Peyer's patch (tissue), 4 donors: ENCODE measurements at regions not wholly inside any gene's neighbourhood (a gene's known extent, or its start where the extent isn't known, plus 50 kb on each side); places are given as distances from the start of the nearest gene placed in this dataset.

Experiments used
- DNase-seq, 3 donors: peaks; one replicate each; pipeline ENCODE4 v3.0.0-alpha.2; 2017 to 2019
- H3K27ac ChIP-seq, 4 donors: fragments of 200-600 bp; sonication (generic); one replicate each; pipeline ENCODE4 v1.5.1; 2016 to 2019
- H3K27me3 ChIP-seq, 2 donors: fragments of 200-600 bp; sonication (generic); one replicate each; pipeline ENCODE4 v1.5.1; 2019
- H3K36me3 ChIP-seq, 3 donors: fragments of 200-600 bp; sonication (generic); one replicate each; pipeline ENCODE4 v1.5.1; 2016 to 2019
- H3K4me1 ChIP-seq, 4 donors: fragments of 200-600 bp; sonication (generic); one replicate each; pipeline ENCODE4 v1.5.1; 2016 to 2019
- H3K4me3 ChIP-seq, 4 donors: fragments of 200-600 bp; sonication (generic); 1 replicate in 3 of 4; 2 replicates in 1 of 4; pipeline ENCODE4 v1.5.1; 2016 to 2019; ENCODE audit warnings: mild to moderate bottlenecking in 1 of 4
- H3K9me3 ChIP-seq, 4 donors: fragments of 200-600 bp; sonication (generic); one replicate each; pipeline ENCODE4 v1.5.1; 2016 to 2019; ENCODE audit warnings: mild to moderate bottlenecking in 1 of 4
- POLR2A ChIP-seq, 2 donors: fragments of 450-650 bp; IDR thresholded peaks; one replicate each; pipeline ENCODE4 v1.5.1; 2017; ENCODE audit warnings: antibody characterized with exemption in 2 of 2, mild to moderate bottlenecking in 2 of 2, moderate library complexity in 2 of 2
- TF ChIP-seq, protein P1 (sequence below), 6 experiments: fragments of 450-650 bp in 4 of 6; fragments of 200-600 bp in 2 of 6; sonication (generic) in 1 of 6; IDR thresholded peaks; one replicate each; pipeline ENCODE4 v1.5.1; 2017 to 2019; ENCODE audit warnings: antibody characterized with exemption in 6 of 6, mild to moderate bottlenecking in 3 of 6, moderate library complexity in 1 of 6

DNA sequence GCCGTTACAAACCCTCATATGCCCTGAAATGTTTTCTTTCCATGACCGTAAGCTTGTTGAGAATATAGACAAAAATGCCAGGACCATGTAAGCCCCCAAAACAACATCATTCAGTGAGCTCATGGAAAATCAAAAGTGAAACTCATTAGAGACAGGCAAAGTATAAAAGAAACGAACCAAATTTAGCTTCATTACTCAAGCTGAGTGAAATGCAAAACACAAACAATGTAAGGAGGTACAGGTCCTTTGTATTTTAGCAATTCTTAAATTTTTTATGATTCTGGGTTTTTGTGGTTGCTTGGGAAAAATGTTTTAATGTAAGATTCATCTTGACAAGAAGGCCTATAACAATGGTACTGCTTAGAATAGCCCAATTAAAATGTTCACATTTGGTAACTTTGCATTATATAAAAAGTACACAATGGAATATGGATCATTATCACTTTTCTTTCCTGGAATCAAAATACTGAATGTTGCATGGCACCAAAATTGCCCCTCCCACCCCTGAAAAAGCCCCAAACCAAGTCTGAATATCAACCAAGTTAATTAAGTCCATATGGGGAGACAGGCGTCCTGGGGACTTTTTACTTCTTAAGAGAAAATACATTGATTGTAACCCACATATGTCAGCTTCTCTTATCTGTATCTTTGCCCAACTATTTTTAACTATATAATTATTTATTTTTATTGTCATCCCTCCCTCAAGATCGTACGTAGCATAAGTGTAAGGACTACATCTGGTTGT, 247.7 kb upstream of the CDIN1 start:
- no peak for DNase-seq
- Histone ChIP-seq H3K4me3 (no peak overlapping the region), H3K9me3 (no peaks in the 10 kb centered on the region), H3K27me3 (no peaks in the 10 kb centered on the region), H3K27ac (no peak overlapping the region), H3K36me3 (no peaks in the 10 kb centered on the region), H3K4me1 (no peaks in the 10 kb centered on the region)
- TF ChIP-seq, protein P1, sequence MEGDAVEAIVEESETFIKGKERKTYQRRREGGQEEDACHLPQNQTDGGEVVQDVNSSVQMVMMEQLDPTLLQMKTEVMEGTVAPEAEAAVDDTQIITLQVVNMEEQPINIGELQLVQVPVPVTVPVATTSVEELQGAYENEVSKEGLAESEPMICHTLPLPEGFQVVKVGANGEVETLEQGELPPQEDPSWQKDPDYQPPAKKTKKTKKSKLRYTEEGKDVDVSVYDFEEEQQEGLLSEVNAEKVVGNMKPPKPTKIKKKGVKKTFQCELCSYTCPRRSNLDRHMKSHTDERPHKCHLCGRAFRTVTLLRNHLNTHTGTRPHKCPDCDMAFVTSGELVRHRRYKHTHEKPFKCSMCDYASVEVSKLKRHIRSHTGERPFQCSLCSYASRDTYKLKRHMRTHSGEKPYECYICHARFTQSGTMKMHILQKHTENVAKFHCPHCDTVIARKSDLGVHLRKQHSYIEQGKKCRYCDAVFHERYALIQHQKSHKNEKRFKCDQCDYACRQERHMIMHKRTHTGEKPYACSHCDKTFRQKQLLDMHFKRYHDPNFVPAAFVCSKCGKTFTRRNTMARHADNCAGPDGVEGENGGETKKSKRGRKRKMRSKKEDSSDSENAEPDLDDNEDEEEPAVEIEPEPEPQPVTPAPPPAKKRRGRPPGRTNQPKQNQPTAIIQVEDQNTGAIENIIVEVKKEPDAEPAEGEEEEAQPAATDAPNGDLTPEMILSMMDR (IDR thresholded peaks at IDR 0.05), result no peak
- no peak for TF ChIP-seq POLR2A (IDR thresholded peaks at IDR 0.05)

DNA sequence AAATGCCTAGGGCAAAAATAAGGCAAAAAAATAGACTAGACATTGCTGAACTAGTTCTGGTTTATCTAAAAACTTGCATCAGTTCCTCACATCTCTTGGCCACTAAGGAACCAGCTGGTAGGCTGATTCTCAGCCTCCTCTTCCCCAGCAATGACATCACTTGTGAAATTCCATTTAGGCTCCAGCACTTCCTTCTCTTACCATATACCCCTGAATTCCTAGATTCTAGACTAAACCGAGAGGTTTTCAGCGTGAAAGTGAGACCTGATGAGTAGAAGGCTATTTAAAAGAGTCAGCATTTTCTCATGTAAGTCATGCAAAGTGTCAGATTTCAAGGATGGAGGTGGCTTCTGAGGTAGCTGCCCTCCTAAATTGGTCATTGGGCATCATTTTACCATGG, 247.1 kb upstream of the CDIN1 start:
- H3K36me3 ChIP-seq, result no peaks in the 10 kb centered on the region
- H3K27ac ChIP-seq, result no peak overlapping the region
- TF ChIP-seq POLR2A (IDR thresholded peaks at IDR 0.05), result no peak
- TF ChIP-seq, protein P1 (IDR thresholded peaks at IDR 0.05), result no peak
- H3K4me1 ChIP-seq, result no peaks in the 10 kb centered on the region
- no peaks in the 10 kb centered on the region for H3K9me3 ChIP-seq
- DNase-seq, result no peak
- no peak overlapping the region for H3K4me3 ChIP-seq
- no peaks in the 10 kb centered on the region for H3K27me3 ChIP-seq

DNA sequence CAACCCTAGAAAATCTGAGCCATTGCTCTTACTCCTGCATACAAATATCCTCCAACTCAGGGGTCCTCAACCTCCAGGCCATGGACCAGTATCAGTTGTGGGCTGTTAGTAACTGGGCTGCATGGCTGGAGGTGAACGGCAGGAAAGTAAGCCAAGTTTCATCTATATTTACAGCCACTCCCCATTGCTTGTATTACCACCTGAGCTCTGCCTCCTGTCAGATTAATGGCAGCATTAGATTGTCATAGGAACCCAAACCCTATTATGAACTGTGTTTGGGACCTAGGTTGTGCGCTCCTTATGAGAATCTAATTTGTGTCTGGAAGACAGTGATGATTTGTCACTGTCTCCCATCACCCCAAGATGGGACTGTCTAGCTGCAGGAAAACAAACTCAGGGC, 246.5 kb upstream of the CDIN1 start:
- no peaks in the 10 kb centered on the region for H3K27me3 ChIP-seq
- H3K9me3 ChIP-seq, result no peaks in the 10 kb centered on the region
- TF ChIP-seq, protein P1 (IDR thresholded peaks at IDR 0.05), result no peak
- no peak for TF ChIP-seq POLR2A (IDR thresholded peaks at IDR 0.05)
- DNase-seq, result no peak
- no peaks in the 10 kb centered on the region for H3K36me3 ChIP-seq
- H3K4me3 ChIP-seq, result no peak overlapping the region
- H3K27ac ChIP-seq, result no peak overlapping the region
- no peaks in the 10 kb centered on the region for H3K4me1 ChIP-seq

DNA sequence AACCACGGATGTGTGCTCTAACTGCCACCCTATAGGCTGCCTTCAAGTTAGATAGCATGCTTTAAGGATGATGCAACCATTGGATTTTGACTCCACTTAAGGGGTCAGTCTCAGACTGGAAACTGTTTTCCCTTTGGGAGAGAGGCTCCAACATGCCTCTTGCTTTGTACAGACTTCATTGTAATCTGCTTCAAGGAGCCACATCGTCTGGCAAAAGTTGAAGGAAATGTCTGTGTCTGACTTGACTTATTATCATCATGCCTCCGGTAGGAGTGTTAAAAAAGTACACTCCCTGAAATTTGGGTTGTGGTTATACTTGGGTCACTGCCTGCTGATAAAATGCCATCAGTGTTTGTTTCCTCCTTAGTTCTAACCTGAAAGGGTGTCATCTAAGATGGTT, 245.4 kb upstream of the CDIN1 start:
- no peak overlapping the region for H3K4me3 ChIP-seq
- H3K4me1 ChIP-seq, result no peaks in the 10 kb centered on the region
- H3K9me3 ChIP-seq, result no peaks in the 10 kb centered on the region
- no peaks in the 10 kb centered on the region for H3K36me3 ChIP-seq
- no peaks in the 10 kb centered on the region for H3K27me3 ChIP-seq
- H3K27ac ChIP-seq, result no peak overlapping the region
- DNase-seq, result no peak
- TF ChIP-seq POLR2A (IDR thresholded peaks at IDR 0.05), result no peak
- TF ChIP-seq, protein P1 (IDR thresholded peaks at IDR 0.05), result no peak

DNA sequence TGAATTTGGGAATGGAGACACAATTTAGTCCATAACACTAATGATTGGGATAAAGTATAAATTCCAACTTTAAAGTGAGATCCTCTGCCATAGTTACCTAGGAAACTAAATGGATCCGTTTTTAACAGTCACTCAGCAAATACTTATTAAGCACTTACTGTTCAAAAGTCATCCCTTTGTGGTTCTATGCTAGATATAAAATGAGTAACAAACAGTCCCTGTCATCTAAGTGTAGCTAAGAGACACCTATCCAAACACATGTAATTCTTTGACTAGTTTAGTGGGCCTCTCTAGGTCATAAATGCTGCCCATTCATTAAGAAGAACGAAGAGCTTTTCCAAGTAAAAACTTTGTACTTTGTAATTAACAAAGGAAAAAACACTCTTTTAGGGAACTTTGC, 244.2 kb upstream of the CDIN1 start:
- Histone ChIP-seq H3K4me1 (no peaks in the 10 kb centered on the region), H3K27ac (no peak overlapping the region), H3K36me3 (no peaks in the 10 kb centered on the region), H3K9me3 (no peaks in the 10 kb centered on the region), H3K27me3 (no peaks in the 10 kb centered on the region), H3K4me3 (no peak overlapping the region)
- no peak for DNase-seq
- TF ChIP-seq, protein P1 (IDR thresholded peaks at IDR 0.05), result no peak

DNA sequence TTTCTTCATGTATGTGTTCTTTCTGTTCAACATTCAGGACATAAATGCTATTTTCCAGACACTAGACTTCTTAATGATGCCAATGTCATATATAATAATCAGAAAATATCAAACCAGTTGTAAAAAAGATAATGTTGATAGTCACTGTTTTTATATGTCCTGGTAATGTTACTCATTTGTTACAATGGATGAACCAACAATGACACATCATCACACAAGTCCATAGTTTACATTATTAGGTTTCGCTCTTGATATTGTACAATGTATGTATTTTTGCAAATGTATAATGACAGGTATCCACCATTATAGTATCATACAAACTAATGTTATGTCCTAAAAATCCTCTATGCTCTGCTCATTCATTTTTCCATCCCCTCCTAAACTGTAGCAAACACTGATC, 243.8 kb upstream of the CDIN1 start:
- Histone ChIP-seq H3K4me3 (no peak overlapping the region), H3K36me3 (no peaks in the 10 kb centered on the region)

More for the DNA sequence above, 243.8 kb upstream of the CDIN1 start:
- Histone ChIP-seq H3K4me1 (no peaks in the 10 kb centered on the region), H3K27me3 (no peaks in the 10 kb centered on the region), H3K9me3 (no peaks in the 10 kb centered on the region), H3K27ac (no peak overlapping the region)
- TF ChIP-seq, protein P1 (IDR thresholded peaks at IDR 0.05), result no peak
- no peak for TF ChIP-seq POLR2A (IDR thresholded peaks at IDR 0.05)
- DNase-seq, result no peak
